GM12891 (cell line): ENCODE measurements at regions not wholly inside any gene's neighbourhood (a gene's known extent, or its start where the extent isn't known, plus 50 kb on each side); places are given as distances from the start of the nearest gene placed in this dataset.
"Not testable (repeated sequence)": the region's sequence is repeated elsewhere in the genome, so short reads cannot be mapped to it uniquely, and the experiment has no call there.

Experiments
- POLR2A ChIP-seq: IDR thresholded peaks from 2 replicates; pipeline ENCODE4 v1.6.1; 2011; ENCODE audit warnings: low read depth, low read length, control low read depth
- POLR2AphosphoS5 ChIP-seq: IDR thresholded peaks from 2 replicates; pipeline ENCODE4 v1.6.1; 2011; ENCODE audit warnings: low read depth, low read length, control low read depth
- POU2F2 ChIP-seq: IDR thresholded peaks from 2 replicates; pipeline ENCODE4 v1.6.1; 2011; ENCODE audit warnings: low read depth, mild to moderate bottlenecking, control low read depth, low read length, moderate library complexity
- TAF1 ChIP-seq: IDR thresholded peaks from 2 replicates; pipeline ENCODE4 v1.6.1; 2011; ENCODE audit warnings: low read depth, low read length, control low read depth

DNA sequence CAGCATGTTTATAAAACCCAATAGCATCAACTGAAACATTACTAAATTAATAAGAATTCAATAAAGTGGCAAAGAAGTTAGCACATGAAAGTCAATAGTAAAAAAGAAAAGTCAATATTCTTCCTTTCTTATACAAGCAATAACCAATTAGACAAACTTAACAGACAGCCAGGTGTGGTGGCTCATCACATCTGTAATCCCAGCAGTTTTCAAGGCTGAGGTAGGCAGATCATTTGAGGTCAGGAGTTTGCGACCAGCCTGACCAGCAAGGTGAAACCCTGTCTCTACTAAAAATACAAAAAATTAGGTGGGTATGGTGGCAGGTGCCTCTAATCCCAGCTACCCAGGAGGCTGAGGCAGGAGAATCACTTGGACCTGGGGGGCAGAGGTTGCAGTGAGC, 275.9 kb downstream of the GOLGA6L6 start:
- TF ChIP-seq TAF1, POLR2AphosphoS5, POLR2A, POU2F2: not testable (repeated sequence)
